Fibroblast of pulmonary artery (primary cell): ENCODE measurements at regions not wholly inside any gene's neighbourhood (a gene's known extent, or its start where the extent isn't known, plus 50 kb on each side); places are given as distances from the start of the nearest gene placed in this dataset.

ENCODE experiments used
- DNase-seq: peaks from one replicate; pipeline ENCODE4 v3.0.0-alpha.2; 2010; ENCODE audit warnings: low read depth
- H3K4me3 ChIP-seq: replicated peaks from 2 replicates; pipeline ENCODE4 v1.5.1; 2011; ENCODE audit warnings: low read depth, mild to moderate bottlenecking, control low read depth, low read length, moderate library complexity
- TF ChIP-seq, protein P1 (sequence below): IDR thresholded peaks from 2 replicates; pipeline ENCODE4 v1.5.1; 2011; ENCODE audit warnings: mild to moderate bottlenecking, control low read depth, low read length, inconsistent platforms; ENCODE audit errors: missing control alignments

DNA sequence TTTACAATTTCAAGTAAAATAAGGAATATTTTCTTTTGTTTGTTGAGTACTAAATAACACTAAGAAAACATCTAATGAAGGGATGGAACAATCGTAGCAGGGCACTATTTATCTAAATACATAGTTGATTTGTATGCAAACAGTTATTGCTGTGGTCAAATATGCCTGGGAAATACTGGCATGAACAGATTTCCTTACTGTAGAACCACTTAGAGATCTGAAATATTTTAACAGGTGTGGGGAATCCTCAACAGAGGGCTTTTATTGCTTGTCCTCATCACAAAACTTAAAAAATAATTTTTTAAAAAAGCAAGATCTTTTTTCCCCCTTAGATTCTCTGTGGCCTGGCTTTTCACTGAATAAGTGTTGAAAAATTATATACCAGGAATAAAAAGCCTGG is 233.0 kb upstream of the FAM83B start:
- H3K4me3 ChIP-seq, result no peak overlapping the region
- DNase-seq, result no peak
- TF ChIP-seq, protein P1, sequence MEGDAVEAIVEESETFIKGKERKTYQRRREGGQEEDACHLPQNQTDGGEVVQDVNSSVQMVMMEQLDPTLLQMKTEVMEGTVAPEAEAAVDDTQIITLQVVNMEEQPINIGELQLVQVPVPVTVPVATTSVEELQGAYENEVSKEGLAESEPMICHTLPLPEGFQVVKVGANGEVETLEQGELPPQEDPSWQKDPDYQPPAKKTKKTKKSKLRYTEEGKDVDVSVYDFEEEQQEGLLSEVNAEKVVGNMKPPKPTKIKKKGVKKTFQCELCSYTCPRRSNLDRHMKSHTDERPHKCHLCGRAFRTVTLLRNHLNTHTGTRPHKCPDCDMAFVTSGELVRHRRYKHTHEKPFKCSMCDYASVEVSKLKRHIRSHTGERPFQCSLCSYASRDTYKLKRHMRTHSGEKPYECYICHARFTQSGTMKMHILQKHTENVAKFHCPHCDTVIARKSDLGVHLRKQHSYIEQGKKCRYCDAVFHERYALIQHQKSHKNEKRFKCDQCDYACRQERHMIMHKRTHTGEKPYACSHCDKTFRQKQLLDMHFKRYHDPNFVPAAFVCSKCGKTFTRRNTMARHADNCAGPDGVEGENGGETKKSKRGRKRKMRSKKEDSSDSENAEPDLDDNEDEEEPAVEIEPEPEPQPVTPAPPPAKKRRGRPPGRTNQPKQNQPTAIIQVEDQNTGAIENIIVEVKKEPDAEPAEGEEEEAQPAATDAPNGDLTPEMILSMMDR, result no peak

DNA sequence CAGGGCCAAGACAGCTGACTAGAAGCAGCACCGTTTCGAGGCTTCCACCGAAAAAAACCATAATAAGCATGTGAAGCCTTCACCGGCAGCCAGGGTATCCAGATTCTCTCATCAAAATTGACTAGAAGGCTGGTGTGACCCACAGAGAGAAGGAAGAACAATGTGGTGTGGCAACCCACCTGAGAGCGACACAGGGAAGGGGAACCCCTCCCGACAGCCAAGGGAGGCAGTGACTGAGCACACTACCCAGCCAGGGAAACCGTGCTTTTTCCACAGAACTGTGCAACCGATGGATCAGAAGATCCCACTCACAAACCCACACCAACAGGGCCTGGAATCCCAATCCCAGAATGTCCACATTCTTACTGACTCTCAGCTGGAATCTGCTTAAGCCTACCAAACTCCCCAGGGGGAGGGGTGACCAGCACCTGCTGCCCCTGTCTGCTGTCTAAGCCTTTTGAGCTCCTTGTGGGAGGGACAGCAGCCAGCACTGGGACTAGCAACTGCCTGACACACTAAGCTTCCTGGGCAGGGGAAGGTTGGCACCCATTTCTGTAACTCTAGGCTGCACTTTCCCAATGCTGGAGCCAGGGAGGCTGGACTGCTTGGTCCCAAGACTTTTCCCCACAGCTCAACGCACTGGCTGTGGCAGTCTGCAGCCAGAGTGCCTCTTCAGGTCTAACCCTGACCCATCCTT is 231.9 kb upstream of the FAM83B start:
- TF ChIP-seq, protein P1, result no peak
- DNase-seq, result no peak
- no peak overlapping the region for H3K4me3 ChIP-seq

GRCh38 chr6:54617730-54618129 is 228.8 kb upstream of the FAM83B start:
- TF ChIP-seq, protein P1, result no peak
- no peak overlapping the region for H3K4me3 ChIP-seq
- DNase-seq, result peak; percentile 80

GRCh38 chr6:54618572-54618971 is 228.0 kb upstream of the FAM83B start:
- TF ChIP-seq, protein P1, result no peak
- no peak overlapping the region for H3K4me3 ChIP-seq
- DNase-seq, result no peak

DNA sequence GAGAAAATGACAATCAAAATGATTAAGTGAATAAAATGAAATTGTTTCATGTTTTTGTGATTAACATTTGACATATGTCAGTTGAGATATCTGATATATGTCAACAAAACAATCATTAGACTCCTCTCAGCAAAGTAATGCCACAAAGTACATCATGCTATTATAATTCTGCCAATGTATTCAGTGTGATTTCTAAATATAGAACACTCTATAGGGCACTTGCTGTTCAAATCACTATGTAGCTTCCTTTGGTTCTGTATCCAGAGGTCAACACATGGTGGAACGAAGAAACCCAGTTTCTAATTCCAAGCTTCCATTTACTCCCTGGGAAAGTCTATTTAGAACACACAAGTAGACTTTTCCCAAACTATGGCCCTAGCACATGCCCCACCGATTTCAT is 227.5 kb upstream of the FAM83B start:
- no peak overlapping the region for H3K4me3 ChIP-seq
- no peak for DNase-seq

DNA sequence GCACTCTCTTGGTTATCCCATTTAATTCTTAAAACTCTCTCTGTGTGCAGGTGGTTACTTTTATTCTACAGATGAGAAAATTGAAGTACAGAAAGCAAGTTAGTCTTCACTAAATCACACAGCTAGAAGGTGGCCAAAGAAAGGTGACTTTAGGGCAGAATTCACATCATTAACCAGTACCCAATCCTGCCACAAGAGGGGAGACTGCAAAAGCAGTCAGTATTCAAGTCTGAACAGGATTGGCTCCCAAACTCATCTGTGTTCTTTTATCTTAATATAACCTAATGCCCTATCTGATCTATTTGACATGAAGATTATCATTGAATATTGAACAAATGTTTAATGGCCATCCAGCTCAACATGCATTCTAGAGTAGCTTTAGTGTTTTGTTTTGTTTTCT is 225.3 kb upstream of the FAM83B start:
- H3K4me3 ChIP-seq, result no peak overlapping the region
- DNase-seq, result peak; percentile 17
- TF ChIP-seq, protein P1, result peak; percentile 50

More for the DNA sequence above, 227.5 kb upstream of the FAM83B start:
- TF ChIP-seq, protein P1, result no peak

DNA sequence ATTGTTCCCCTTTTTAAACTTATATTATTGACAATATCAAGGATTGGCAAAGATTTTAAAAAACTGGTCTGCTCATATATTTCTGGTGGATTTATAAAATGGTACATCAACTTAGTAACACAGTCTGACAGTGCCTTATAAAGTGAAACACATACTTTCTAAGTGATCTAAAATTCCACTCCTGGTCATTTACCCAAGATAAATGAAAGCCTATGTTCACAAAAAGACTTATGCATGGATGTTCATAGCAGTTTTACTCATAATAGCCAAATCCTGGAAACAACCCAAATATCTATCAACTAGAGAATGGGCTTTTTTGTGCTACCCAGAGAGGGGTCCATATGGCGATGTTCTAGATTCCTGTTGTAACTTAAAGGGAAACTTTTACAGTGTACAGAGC is 222.4 kb upstream of the FAM83B start:
- DNase-seq, result no peak
- H3K4me3 ChIP-seq, result no peak overlapping the region
- TF ChIP-seq, protein P1, result no peak
